Liver (tissue), 3 donors: ENCODE measurements at regions not wholly inside any gene's neighbourhood (a gene's known extent, or its start where the extent isn't known, plus 50 kb on each side); places are given as distances from the start of the nearest gene placed in this dataset.

ENCODE experiments used
- CTCF ChIP-seq: fragments of 150-350 bp; IDR thresholded peaks from 2 replicates; pipeline ENCODE4 v1.5.1; 2017; ENCODE audit warnings: improper control_type of control experiment, low read depth, low read length; ENCODE audit not compliant: missing input control
- EGR1 ChIP-seq, 2 donors: IDR thresholded peaks; 2 replicates each; pipeline ENCODE4 v1.6.1; 2016 to 2018; ENCODE audit warnings: antibody characterized with exemption in 2 of 2, low read depth in 2 of 2
- GABPA ChIP-seq, 2 donors: IDR thresholded peaks in 1 of 2; conservative IDR thresholded peaks in 1 of 2; 2 replicates each; pipeline ENCODE4 v1.6.1; 2016; ENCODE audit warnings: antibody characterized with exemption in 2 of 2, mild to moderate bottlenecking in 1 of 2, moderate library complexity in 1 of 2
- HNF4G ChIP-seq: IDR thresholded peaks from 2 replicates; pipeline ENCODE4 v1.6.1; 2016; ENCODE audit warnings: antibody characterized with exemption
- RAD21 ChIP-seq, 2 donors: IDR thresholded peaks; 2 replicates each; pipeline ENCODE4 v1.6.1; 2016; ENCODE audit warnings: antibody characterized with exemption in 2 of 2, mild to moderate bottlenecking in 2 of 2
- TF ChIP-seq, protein P1 (sequence below): IDR thresholded peaks from 2 replicates; pipeline ENCODE4 v1.6.1; 2016; ENCODE audit warnings: antibody characterized with exemption
- TF ChIP-seq, protein P2 (sequence below): IDR thresholded peaks from 2 replicates; pipeline ENCODE4 v1.6.1; 2016; ENCODE audit warnings: antibody characterized with exemption, mild to moderate bottlenecking
- donor health status: healthy.
- donor health status: healthy.

- TF ChIP-seq CTCF = no peak
- no peak for TF ChIP-seq HNF4G
- no peak for TF ChIP-seq EGR1 (IDR thresholded peaks at IDR 0.05; ENCODE audit: low read depth in 2 of 2)
- no peak for TF ChIP-seq RAD21 (IDR thresholded peaks at IDR 0.05)
- TF ChIP-seq, protein P1, sequence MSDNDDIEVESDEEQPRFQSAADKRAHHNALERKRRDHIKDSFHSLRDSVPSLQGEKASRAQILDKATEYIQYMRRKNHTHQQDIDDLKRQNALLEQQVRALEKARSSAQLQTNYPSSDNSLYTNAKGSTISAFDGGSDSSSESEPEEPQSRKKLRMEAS = no peak
- TF ChIP-seq, protein P2, sequence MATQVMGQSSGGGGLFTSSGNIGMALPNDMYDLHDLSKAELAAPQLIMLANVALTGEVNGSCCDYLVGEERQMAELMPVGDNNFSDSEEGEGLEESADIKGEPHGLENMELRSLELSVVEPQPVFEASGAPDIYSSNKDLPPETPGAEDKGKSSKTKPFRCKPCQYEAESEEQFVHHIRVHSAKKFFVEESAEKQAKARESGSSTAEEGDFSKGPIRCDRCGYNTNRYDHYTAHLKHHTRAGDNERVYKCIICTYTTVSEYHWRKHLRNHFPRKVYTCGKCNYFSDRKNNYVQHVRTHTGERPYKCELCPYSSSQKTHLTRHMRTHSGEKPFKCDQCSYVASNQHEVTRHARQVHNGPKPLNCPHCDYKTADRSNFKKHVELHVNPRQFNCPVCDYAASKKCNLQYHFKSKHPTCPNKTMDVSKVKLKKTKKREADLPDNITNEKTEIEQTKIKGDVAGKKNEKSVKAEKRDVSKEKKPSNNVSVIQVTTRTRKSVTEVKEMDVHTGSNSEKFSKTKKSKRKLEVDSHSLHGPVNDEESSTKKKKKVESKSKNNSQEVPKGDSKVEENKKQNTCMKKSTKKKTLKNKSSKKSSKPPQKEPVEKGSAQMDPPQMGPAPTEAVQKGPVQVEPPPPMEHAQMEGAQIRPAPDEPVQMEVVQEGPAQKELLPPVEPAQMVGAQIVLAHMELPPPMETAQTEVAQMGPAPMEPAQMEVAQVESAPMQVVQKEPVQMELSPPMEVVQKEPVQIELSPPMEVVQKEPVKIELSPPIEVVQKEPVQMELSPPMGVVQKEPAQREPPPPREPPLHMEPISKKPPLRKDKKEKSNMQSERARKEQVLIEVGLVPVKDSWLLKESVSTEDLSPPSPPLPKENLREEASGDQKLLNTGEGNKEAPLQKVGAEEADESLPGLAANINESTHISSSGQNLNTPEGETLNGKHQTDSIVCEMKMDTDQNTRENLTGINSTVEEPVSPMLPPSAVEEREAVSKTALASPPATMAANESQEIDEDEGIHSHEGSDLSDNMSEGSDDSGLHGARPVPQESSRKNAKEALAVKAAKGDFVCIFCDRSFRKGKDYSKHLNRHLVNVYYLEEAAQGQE = no peak
- no peak for TF ChIP-seq GABPA (IDR thresholded peaks at IDR 0.05 in 1 of 2, conservative IDR thresholded peaks at IDR 0.05 in 1 of 2)
These were observed 88.8 kb upstream of the PLEKHG7 start for GRCh38 chr12:92614001-92614400.
